CD4-positive, alpha-beta T cell treated with Interleukin-17A for 4 hours (primary cell): ENCODE measurements at regions not wholly inside any gene's neighbourhood (a gene's known extent, or its start where the extent isn't known, plus 50 kb on each side); places are given as distances from the start of the nearest gene placed in this dataset.

Experiments used
- DNase-seq: peaks from one replicate; pipeline ENCODE4 v3.0.0-alpha.2; 2020; ENCODE audit warnings: mixed read lengths

GRCh38 chr10:63710703-63711102, 189.5 kb downstream of the REEP3 start:
- no peak for DNase-seq

GRCh38 chr10:63711361-63711760, 190.2 kb downstream of the REEP3 start:
- no peak for DNase-seq

DNA sequence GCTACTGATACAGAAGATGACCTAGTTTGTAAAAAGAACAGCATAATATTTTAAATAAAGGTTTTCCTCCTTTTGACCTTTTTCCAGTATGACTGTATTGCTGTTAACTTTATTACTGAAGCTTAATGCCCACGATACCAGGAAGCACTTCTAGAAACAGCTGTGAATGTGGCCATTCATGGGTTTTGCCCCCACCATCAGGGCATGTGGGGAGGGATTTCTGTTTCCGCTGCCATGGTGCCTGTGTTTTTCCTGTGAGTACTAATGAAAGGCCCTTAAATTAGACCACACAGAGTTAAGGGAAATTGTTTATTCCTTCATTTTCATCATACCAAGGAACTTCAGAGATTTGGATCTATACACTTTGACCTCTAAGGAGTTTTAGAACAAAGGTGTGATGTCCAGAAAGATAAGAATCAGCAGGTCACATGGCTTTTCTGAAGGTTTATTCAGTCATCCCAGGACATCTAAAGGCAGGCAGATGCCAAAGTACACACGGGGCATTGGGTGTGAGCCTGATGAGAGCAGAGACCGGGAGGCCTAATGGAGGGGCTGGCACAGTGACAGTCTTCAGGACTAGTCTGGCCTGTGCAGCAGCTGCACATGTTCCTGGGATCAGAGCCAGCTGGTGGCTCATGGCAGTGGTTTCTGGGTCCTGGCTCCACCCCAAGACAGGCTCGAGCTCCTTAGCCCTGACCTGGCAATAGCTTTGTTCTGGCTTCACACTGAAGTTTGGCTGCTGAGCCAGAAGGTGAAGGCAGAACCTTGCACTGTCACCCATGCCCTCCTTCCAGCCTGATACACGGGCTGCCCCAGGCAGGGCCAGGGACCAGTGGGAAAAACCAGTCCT, 190.9 kb downstream of the REEP3 start:
- no peak for DNase-seq

DNA sequence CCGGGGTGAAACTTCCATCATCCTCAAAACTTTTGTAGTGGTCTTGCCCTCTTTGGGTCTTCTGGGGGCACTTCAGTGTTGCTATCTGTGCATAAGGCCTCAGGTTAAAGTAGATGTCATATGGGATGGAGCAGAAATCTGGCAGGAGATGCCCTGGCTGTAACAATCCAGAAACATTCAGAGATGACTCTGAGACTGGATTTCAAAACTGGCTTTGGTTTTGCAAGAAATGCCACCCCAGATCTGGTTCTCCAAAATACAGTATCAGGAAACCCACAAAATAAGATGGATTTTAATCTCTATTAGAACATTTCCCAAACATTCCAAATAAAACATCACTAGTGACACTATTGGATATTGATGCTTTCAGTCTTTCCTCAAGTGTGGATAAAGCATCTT, 191.5 kb downstream of the REEP3 start:
- no peak for DNase-seq

GRCh38 chr10:63713191-63714144, 192.3 kb downstream of the REEP3 start:
- DNase-seq = no peak

DNA sequence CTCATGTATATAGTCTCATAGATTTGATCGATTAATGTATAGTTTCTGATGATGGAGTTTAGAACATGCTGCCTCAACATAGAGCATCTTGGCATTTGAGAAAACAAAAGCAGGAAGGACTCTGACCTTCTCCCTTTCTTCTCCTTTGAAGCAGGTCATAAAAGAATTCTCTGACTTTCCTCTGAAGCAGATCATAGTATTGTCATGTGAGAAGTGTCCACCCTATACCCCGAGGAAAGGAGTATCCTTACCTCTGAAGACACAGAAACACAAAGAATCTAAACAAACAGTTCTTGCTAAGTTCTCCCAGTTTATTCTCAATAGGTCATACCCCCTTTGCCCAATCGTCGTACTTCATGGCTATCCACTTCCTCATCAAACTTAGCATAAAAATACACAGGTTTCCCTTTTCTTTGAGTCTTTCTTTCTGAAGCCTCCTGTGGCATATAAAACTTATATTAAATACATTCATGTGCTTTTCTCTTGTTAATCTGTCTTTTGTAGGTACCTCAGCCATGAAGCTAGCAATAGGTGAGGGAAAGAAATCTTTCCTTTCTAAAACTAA, 194.9 kb downstream of the REEP3 start:
- no peak for DNase-seq

GRCh38 chr10:63717027-63717715, 196.0 kb downstream of the REEP3 start:
- DNase-seq = no peak

DNA sequence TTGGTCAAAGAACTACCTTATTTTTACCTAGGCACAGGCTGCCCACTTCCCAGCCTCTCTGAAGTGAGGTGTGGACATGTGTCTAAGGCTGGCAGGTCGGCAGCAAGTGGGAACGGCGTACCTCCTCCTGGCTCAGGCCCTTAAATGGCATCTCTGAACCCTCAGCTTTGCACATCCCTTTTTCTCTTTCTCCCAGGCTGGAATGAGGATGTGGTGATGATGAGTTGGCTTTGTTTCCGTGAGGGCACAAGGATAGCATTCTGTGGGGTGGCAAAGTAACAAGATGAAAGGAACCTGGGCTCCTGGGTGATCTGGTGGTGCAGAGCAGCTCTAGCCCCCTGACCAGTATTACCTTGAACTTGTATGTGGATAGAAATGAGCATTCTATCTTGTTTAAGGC, 196.8 kb downstream of the REEP3 start:
- no peak for DNase-seq

GRCh38 chr10:63718421-63718820, 197.2 kb downstream of the REEP3 start:
- no peak for DNase-seq

DNA sequence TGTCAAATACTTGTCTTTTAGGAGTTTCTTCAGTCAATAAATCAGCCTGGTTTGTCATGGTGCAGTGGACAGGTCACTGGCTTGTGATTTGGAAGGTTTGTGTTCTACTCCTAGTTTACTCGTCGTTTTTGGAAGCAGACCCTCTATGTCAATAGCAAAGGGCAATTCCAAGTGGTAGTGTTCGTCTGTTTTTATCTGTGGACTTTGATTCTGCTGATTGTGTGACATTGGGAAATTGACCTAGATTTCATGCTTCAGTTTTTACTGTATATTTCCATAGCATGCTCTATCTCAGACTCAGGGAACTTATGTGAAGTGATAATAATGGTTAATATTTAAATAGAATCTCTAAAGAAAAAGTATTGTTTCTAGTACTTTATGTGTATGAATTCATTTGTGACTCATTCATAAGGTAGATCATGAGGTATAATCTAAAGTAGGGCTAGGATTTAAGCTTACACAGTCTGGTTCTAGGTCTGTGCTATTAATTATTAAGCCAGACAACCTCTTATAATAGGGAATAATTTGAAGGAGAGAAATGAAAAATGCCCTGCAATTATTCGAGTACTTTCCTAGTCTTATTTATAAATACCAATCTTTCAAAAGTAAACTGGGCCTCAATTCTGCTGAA, 198.1 kb downstream of the REEP3 start:
- no peak for DNase-seq

GRCh38 chr10:63720072-63720537, 198.9 kb downstream of the REEP3 start:
- DNase-seq = peak; percentile 66

- DNase-seq = no peak
Observed at GRCh38 chr10:63720676-63721075, 199.5 kb downstream of the REEP3 start.

DNA sequence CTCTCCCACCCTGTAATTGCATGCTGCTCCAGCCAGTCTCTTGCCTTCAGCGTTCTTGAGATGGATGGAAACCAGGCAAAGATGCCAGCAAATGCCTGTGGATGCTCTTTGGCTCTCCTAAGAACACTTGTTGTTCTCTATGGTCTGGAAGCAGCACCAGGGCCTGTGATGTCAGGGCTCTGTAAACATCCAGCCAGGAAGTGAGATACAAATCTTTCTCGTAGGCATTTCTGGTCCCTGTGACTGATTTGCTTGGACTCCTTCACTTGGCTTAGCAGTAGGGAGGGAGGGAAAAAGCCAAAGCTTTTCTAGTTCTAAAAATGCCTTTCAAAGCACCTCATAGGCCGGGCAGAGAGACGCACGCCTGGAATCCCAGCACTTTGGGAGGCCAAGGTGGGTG, 201.3 kb downstream of the REEP3 start:
- DNase-seq = no peak

- DNase-seq = no peak
Observed at GRCh38 chr10:63723320-63723719, 202.1 kb downstream of the REEP3 start.

GRCh38 chr10:63723741-63724140, 202.5 kb downstream of the REEP3 start:
- no peak for DNase-seq

GRCh38 chr10:63724922-63725321, 203.7 kb downstream of the REEP3 start:
- no peak for DNase-seq

DNA sequence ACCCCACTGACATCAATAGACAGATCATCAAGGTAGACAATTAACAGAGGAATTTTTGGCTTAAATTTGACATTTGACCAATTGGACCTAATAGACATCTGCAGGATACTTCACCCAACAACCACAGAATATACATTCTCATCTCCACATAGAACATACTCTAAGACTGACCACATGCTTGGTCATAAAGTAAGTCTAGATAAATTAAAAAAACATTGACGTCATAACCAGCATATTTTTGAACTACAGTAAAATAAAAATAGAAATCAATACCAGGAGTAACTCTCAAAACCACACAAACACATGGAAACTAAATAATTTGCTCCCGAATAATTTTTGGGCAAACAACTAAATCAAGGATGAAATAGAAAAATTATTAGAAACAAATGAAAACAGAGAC, 205.7 kb downstream of the REEP3 start:
- no peak for DNase-seq

GRCh38 chr10:63727636-63728035, 206.4 kb downstream of the REEP3 start:
- DNase-seq = no peak

GRCh38 chr10:63735305-63735704, 214.1 kb downstream of the REEP3 start:
- DNase-seq = no peak

DNA sequence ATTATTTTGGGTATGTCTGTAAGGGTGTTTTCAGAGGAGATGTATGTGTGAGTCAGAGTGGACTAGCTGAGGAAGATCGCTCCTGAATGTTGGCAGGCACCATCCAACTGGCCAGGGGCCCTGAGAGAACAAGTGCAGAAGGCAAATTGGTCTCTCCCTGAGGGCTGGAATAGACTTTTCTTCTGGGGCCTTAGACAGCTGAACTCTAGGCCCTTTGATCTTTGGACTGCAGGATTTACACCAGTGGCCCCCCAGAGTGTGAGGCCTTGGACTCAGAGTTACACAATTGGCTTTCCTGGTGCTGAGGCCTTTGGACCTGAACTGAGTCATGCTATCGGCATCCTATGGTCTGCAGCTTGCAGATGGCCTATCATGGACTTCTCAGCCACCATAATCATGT, 217.2 kb downstream of the REEP3 start:
- no peak for DNase-seq

DNA sequence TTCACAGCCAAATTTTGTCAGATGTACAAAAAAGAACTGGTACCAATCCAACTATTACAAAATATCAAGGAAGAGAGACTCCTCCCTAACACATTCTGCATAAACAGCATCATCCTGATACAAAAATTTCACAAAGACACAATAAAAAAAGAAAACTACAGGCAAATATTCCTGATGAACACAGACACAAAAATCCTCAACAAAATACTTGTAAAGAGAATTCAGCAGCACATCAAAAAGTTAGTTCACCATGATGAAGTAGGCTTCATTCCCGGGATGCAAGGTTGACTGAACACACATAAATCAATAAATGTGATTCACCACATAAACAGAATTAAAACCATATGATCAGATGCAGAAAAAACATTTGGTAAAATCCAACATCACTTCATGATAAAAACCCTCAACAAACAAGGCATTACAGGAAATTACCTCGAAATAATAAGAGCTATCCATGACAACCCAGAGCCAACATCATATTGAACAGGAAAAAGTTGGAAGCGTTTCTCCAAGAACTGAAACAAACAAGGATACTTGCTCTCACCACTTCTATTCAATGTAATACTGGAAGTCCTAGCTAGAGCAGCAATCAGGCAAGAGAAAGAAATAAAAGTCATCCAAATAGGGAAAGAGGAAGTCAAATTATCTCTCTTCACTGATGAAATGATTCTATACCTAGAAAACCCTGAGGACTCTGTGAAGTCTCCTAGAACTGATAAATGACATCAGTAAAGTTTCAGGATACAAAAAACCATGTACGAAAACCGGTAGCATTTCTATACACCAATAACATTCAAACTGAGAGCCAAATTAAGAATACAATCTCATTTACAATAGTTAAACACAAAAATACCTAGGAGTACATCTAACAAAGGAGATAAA, 223.1 kb downstream of the REEP3 start:
- DNase-seq = no peak
